ENCODE measurements at regions not wholly inside any gene's neighbourhood (a gene's known extent, or its start where the extent isn't known, plus 50 kb on each side); places are given as distances from the start of the nearest gene placed in this dataset.
A peak's percentile ranks its signal among the peaks of the same experiment; 100 is the strongest.

- DNase-seq (ENCODE audit: low read depth), result no peak
- TF ChIP-seq CTCF (conservative IDR thresholded peaks at IDR 0.05; ENCODE audit: low read depth, low read length), result no peak
- H3K4me3 ChIP-seq (ENCODE audit: low read length), result no peak overlapping the region
Measured at GRCh38 chr9:106400950-106401349, 462.0 kb upstream of the ZNF462 start.

- peak; percentile 45 for DNase-seq (ENCODE audit: low read depth)
- TF ChIP-seq CTCF (conservative IDR thresholded peaks at IDR 0.05; ENCODE audit: low read depth, low read length), result no peak
- H3K4me3 ChIP-seq (ENCODE audit: low read length), result no peak overlapping the region
Measured at GRCh38 chr9:106403081-106403480, 459.9 kb upstream of the ZNF462 start.

GRCh38 chr9:106404137-106404536, 458.8 kb upstream of the ZNF462 start:
- no peak overlapping the region for H3K4me3 ChIP-seq (ENCODE audit: low read length)
- no peak for TF ChIP-seq CTCF (conservative IDR thresholded peaks at IDR 0.05; ENCODE audit: low read depth, low read length)
- DNase-seq (ENCODE audit: low read depth), result no peak

- no peak for TF ChIP-seq CTCF (conservative IDR thresholded peaks at IDR 0.05; ENCODE audit: low read depth, low read length)
- DNase-seq (ENCODE audit: low read depth), result peak; percentile 8
- H3K4me3 ChIP-seq (ENCODE audit: low read length), result no peak overlapping the region
Measured at GRCh38 chr9:106405871-106406435, 457.0 kb upstream of the ZNF462 start.

GRCh38 chr9:106414042-106414441, 448.9 kb upstream of the ZNF462 start:
- no peak for DNase-seq (ENCODE audit: low read depth)
- no peak for TF ChIP-seq CTCF (conservative IDR thresholded peaks at IDR 0.05; ENCODE audit: low read depth, low read length)
- H3K4me3 ChIP-seq (ENCODE audit: low read length), result no peak overlapping the region

GRCh38 chr9:106417685-106418084, 445.3 kb upstream of the ZNF462 start:
- DNase-seq (ENCODE audit: low read depth), result no peak
- no peak for TF ChIP-seq CTCF (conservative IDR thresholded peaks at IDR 0.05; ENCODE audit: low read depth, low read length)
- no peak overlapping the region for H3K4me3 ChIP-seq (ENCODE audit: low read length)

GRCh38 chr9:106419829-106420228, 443.1 kb upstream of the ZNF462 start:
- no peak overlapping the region for H3K4me3 ChIP-seq (ENCODE audit: low read length)

More at GRCh38 chr9:106419829-106420228, 443.1 kb upstream of the ZNF462 start:
- DNase-seq (ENCODE audit: low read depth), result no peak
- TF ChIP-seq CTCF (conservative IDR thresholded peaks at IDR 0.05; ENCODE audit: low read depth, low read length), result no peak
